ENCODE measurements at regions not wholly inside any gene's neighbourhood (a gene's known extent, or its start where the extent isn't known, plus 50 kb on each side); places are given as distances from the start of the nearest gene placed in this dataset.

- Mint-ChIP-seq H3K27ac (no peak overlapping the region), H3K36me3 (ENCODE audit: low read depth) (no peaks in the 10 kb centered on the region)
These were observed 228.5 kb downstream of the SLC7A11 start for GRCh38 chr4:138013625-138014024.

More at GRCh38 chr4:138013625-138014024, 228.5 kb downstream of the SLC7A11 start:
- Histone ChIP-seq H3K36me3 (ENCODE audit: insufficient read depth) (no peaks in the 10 kb centered on the region), H3K27ac (ENCODE audit: low read depth) (no peak overlapping the region), H3F3A (replicated peaks; ENCODE audit: low read depth) (no peaks in the 10 kb centered on the region), H3K4me3 (no peak overlapping the region), H2AFZ (no peak overlapping the region), H3K79me2 (replicated peaks; ENCODE audit: insufficient read depth) (no peaks in the 10 kb centered on the region), H3K27me3 (ENCODE audit: insufficient read depth) (no peaks in the 10 kb centered on the region), H3K4me1 (ENCODE audit: insufficient read depth) (no peaks in the 10 kb centered on the region), H4K20me1 (replicated peaks; ENCODE audit: insufficient read depth) (no peaks in the 10 kb centered on the region), H3K4me2 (no peak overlapping the region), H3K9me2 (ENCODE audit: insufficient read depth) (no peaks in the 10 kb centered on the region)
- H3K9me3 Mint-ChIP-seq: no peaks in the 10 kb centered on the region
- DNase-seq (ENCODE audit: low spot score): no peak
- H3K4me1 Mint-ChIP-seq: no peaks in the 10 kb centered on the region
- no peak for ATAC-seq
- no peak overlapping the region for H3K4me3 Mint-ChIP-seq
- no peak for TF ChIP-seq JUNB (IDR thresholded peaks at IDR 0.05; ENCODE audit: unreplicated experiment)
- TF ChIP-seq, protein P1, sequence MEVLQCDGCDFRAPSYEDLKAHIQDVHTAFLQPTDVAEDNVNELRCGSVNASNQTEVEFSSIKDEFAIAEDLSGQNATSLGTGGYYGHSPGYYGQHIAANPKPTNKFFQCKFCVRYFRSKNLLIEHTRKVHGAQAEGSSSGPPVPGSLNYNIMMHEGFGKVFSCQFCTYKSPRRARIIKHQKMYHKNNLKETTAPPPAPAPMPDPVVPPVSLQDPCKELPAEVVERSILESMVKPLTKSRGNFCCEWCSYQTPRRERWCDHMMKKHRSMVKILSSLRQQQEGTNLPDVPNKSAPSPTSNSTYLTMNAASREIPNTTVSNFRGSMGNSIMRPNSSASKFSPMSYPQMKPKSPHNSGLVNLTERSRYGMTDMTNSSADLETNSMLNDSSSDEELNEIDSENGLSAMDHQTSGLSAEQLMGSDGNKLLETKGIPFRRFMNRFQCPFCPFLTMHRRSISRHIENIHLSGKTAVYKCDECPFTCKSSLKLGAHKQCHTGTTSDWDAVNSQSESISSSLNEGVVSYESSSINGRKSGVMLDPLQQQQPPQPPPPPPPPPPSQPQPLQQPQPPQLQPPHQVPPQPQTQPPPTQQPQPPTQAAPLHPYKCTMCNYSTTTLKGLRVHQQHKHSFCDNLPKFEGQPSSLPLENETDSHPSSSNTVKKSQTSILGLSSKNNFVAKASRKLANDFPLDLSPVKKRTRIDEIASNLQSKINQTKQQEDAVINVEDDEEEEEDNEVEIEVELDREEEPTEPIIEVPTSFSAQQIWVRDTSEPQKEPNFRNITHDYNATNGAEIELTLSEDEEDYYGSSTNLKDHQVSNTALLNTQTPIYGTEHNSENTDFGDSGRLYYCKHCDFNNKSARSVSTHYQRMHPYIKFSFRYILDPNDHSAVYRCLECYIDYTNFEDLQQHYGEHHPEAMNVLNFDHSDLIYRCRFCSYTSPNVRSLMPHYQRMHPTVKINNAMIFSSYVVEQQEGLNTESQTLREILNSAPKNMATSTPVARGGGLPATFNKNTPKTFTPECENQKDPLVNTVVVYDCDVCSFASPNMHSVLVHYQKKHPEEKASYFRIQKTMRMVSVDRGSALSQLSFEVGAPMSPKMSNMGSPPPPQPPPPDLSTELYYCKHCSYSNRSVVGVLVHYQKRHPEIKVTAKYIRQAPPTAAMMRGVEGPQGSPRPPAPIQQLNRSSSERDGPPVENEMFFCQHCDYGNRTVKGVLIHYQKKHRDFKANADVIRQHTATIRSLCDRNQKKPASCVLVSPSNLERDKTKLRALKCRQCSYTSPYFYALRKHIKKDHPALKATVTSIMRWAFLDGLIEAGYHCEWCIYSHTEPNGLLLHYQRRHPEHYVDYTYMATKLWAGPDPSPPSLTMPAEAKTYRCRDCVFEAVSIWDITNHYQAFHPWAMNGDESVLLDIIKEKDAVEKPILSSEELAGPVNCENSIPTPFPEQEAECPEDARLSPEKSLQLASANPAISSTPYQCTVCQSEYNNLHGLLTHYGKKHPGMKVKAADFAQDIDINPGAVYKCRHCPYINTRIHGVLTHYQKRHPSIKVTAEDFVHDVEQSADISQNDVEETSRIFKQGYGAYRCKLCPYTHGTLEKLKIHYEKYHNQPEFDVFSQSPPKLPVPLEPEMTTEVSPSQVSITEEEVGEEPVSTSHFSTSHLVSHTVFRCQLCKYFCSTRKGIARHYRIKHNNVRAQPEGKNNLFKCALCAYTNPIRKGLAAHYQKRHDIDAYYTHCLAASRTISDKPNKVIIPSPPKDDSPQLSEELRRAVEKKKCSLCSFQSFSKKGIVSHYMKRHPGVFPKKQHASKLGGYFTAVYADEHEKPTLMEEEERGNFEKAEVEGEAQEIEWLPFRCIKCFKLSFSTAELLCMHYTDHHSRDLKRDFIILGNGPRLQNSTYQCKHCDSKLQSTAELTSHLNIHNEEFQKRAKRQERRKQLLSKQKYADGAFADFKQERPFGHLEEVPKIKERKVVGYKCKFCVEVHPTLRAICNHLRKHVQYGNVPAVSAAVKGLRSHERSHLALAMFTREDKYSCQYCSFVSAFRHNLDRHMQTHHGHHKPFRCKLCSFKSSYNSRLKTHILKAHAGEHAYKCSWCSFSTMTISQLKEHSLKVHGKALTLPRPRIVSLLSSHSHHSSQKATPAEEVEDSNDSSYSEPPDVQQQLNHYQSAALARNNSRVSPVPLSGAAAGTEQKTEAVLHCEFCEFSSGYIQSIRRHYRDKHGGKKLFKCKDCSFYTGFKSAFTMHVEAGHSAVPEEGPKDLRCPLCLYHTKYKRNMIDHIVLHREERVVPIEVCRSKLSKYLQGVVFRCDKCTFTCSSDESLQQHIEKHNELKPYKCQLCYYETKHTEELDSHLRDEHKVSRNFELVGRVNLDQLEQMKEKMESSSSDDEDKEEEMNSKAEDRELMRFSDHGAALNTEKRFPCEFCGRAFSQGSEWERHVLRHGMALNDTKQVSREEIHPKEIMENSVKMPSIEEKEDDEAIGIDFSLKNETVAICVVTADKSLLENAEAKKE (CRISPR knock-in tag; IDR thresholded peaks at IDR 0.05): no peak
- TF ChIP-seq STAT1 (IDR thresholded peaks at IDR 0.05; ENCODE audit: unreplicated experiment): no peak
- TF ChIP-seq NANOG (IDR thresholded peaks at IDR 0.05; ENCODE audit: borderline replicate concordance): no peak
- no peak for TF ChIP-seq EZH2phosphoT487 (IDR thresholded peaks at IDR 0.05; ENCODE audit: unreplicated experiment)
- no peak for TF ChIP-seq ZNF114 (CRISPR knock-in tag; IDR thresholded peaks at IDR 0.05)
- no peaks in the 10 kb centered on the region for H3K27me3 Mint-ChIP-seq (ENCODE audit: insufficient read depth, low read depth, poor library complexity)
